ENCODE measurements at regions not wholly inside any gene's neighbourhood (a gene's known extent, or its start where the extent isn't known, plus 50 kb on each side); places are given as distances from the start of the nearest gene placed in this dataset.

- Histone ChIP-seq H3K27me3 (ENCODE audit: low read length) (no peaks in the 10 kb centered on the region), H3K36me3 (ENCODE audit: insufficient read depth, low read length) (no peaks in the 10 kb centered on the region), H3K4me2 (ENCODE audit: low read depth, low read length, poor library complexity, severe bottlenecking) (no peak overlapping the region), H4K20me1 (ENCODE audit: insufficient read depth, low read depth, low read length) (no peaks in the 10 kb centered on the region), H3K27ac (ENCODE audit: low read length) (no peak overlapping the region), H2AFZ (ENCODE audit: low read length) (no peak overlapping the region), H3K4me3 (ENCODE audit: low read length) (no peak overlapping the region), H3K4me1 (ENCODE audit: low read length) (no peaks in the 10 kb centered on the region), H3K9ac (ENCODE audit: low read length) (no peak overlapping the region), H3K9me2 (replicated peaks; ENCODE audit: insufficient read depth, low read length) (no peaks in the 10 kb centered on the region), H3K9me3 (ENCODE audit: low read length) (no peaks in the 10 kb centered on the region; the same call in 1 of the 2 replicates), H3K79me2 (ENCODE audit: low read length) (no peaks in the 10 kb centered on the region)
- DNase-seq: no peak
Measured at GRCh38 chr1:82114887-82115286, 314.2 kb downstream of the ADGRL2 start.

GRCh38 chr1:82110366-82111254, 309.9 kb downstream of the ADGRL2 start:
- Histone ChIP-seq H4K20me1 (ENCODE audit: insufficient read depth, low read depth, low read length) (no peaks in the 10 kb centered on the region), H3K36me3 (ENCODE audit: insufficient read depth, low read length) (no peaks in the 10 kb centered on the region), H3K4me1 (ENCODE audit: low read length) (no peaks in the 10 kb centered on the region), H2AFZ (ENCODE audit: low read length) (no peak overlapping the region), H3K4me2 (ENCODE audit: low read depth, low read length, poor library complexity, severe bottlenecking) (no peak overlapping the region), H3K9me2 (replicated peaks; ENCODE audit: insufficient read depth, low read length) (no peaks in the 10 kb centered on the region), H3K27ac (ENCODE audit: low read length) (no peak overlapping the region), H3K79me2 (ENCODE audit: low read length) (no peaks in the 10 kb centered on the region), H3K9ac (ENCODE audit: low read length) (no peak overlapping the region), H3K4me3 (ENCODE audit: low read length) (no peak overlapping the region), H3K27me3 (ENCODE audit: low read length) (no peaks in the 10 kb centered on the region), H3K9me3 (ENCODE audit: low read length) (peaks cover 3% of the 10 kb centered on the region; the same call in 1 of the 2 replicates)
- DNase-seq: no peak

- Histone ChIP-seq H4K20me1 (ENCODE audit: insufficient read depth, low read depth, low read length) (no peaks in the 10 kb centered on the region), H3K27me3 (ENCODE audit: low read length) (no peaks in the 10 kb centered on the region), H3K4me2 (ENCODE audit: low read depth, low read length, poor library complexity, severe bottlenecking) (no peak overlapping the region), H3K4me1 (ENCODE audit: low read length) (no peaks in the 10 kb centered on the region), H3K79me2 (ENCODE audit: low read length) (no peaks in the 10 kb centered on the region), H3K9me3 (ENCODE audit: low read length) (0 out of 2 replicates have a peak, but pooled peaks cover 3% of the 10 kb centered on the region), H3K9me2 (replicated peaks; ENCODE audit: insufficient read depth, low read length) (no peaks in the 10 kb centered on the region), H3K9ac (ENCODE audit: low read length) (no peak overlapping the region), H3K27ac (ENCODE audit: low read length) (no peak overlapping the region), H3K36me3 (ENCODE audit: insufficient read depth, low read length) (no peaks in the 10 kb centered on the region), H3K4me3 (ENCODE audit: low read length) (no peak overlapping the region), H2AFZ (ENCODE audit: low read length) (no peak overlapping the region)
- DNase-seq: no peak
Measured at GRCh38 chr1:82108843-82109242, 308.1 kb downstream of the ADGRL2 start.

GRCh38 chr1:82106672-82107071, 305.9 kb downstream of the ADGRL2 start:
- Histone ChIP-seq H3K79me2 (ENCODE audit: low read length) (no peaks in the 10 kb centered on the region), H3K27ac (ENCODE audit: low read length) (no peak overlapping the region), H3K9me2 (replicated peaks; ENCODE audit: insufficient read depth, low read length) (no peaks in the 10 kb centered on the region), H3K4me1 (ENCODE audit: low read length) (no peaks in the 10 kb centered on the region), H3K4me2 (ENCODE audit: low read depth, low read length, poor library complexity, severe bottlenecking) (no peak overlapping the region), H3K4me3 (ENCODE audit: low read length) (no peak overlapping the region), H3K27me3 (ENCODE audit: low read length) (no peaks in the 10 kb centered on the region), H3K9me3 (ENCODE audit: low read length) (0 out of 2 replicates have a peak, but pooled peaks cover 3% of the 10 kb centered on the region), H4K20me1 (ENCODE audit: insufficient read depth, low read depth, low read length) (no peaks in the 10 kb centered on the region), H2AFZ (ENCODE audit: low read length) (no peak overlapping the region), H3K36me3 (ENCODE audit: insufficient read depth, low read length) (no peaks in the 10 kb centered on the region), H3K9ac (ENCODE audit: low read length) (no peak overlapping the region)
- DNase-seq: no peak

DNA sequence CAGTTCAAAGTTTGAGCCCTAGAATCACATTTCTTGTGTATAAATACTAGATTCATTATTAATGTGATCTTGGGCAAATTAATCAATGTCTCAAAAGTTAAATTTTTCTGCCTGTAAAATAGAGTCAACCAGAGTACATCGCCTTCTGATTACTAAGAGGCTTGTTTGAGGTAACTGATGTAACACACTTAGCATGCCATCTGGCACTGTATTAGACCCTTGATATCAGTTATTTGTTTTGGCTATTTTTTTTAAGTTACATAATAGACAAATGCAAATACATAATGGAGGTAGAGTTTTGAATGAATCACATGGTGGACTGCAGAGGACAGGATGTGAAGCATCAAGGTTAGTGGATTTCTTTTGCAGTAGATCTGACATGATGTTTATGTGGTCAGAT, 298.4 kb downstream of the ADGRL2 start:
- Histone ChIP-seq H3K4me3 (ENCODE audit: low read length) (no peak overlapping the region), H3K27me3 (ENCODE audit: low read length) (no peaks in the 10 kb centered on the region), H3K4me2 (ENCODE audit: low read depth, low read length, poor library complexity, severe bottlenecking) (no peak overlapping the region), H3K27ac (ENCODE audit: low read length) (no peak overlapping the region), H3K9ac (ENCODE audit: low read length) (no peak overlapping the region), H3K9me2 (replicated peaks; ENCODE audit: insufficient read depth, low read length) (no peaks in the 10 kb centered on the region), H3K9me3 (ENCODE audit: low read length) (no peaks in the 10 kb centered on the region), H2AFZ (ENCODE audit: low read length) (no peak overlapping the region), H4K20me1 (ENCODE audit: insufficient read depth, low read depth, low read length) (no peaks in the 10 kb centered on the region), H3K79me2 (ENCODE audit: low read length) (no peaks in the 10 kb centered on the region), H3K36me3 (ENCODE audit: insufficient read depth, low read length) (no peaks in the 10 kb centered on the region), H3K4me1 (ENCODE audit: low read length) (no peaks in the 10 kb centered on the region)
- DNase-seq: no peak

DNA sequence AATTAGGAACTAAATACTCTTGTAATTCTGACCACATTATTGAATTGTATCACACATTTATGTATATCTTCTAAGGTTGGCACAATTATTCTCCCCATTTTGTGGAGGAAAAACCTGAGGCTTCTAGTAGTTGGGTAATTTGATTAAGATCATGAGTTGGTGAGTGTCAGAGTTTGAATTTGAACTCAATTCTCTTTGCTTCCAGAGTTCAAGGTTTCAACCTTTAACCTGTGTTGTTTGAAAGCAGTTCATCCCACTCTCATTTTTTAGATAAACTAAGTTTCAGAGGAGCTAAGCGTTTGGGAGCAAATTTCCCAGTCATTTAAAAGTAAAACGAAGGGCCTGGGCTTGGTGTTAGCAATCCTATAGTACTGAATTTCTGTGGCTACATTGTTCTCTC, 293.4 kb downstream of the ADGRL2 start:
- no peaks in the 10 kb centered on the region for H3K79me2 ChIP-seq (ENCODE audit: low read length)
- H3K9me2 ChIP-seq (replicated peaks; ENCODE audit: insufficient read depth, low read length): no peaks in the 10 kb centered on the region
- no peaks in the 10 kb centered on the region for H3K36me3 ChIP-seq (ENCODE audit: insufficient read depth, low read length)
- no peaks in the 10 kb centered on the region for H4K20me1 ChIP-seq (ENCODE audit: insufficient read depth, low read depth, low read length)
- peaks cover 3% of the 10 kb centered on the region; the same call in 1 of the 2 replicates for H3K9me3 ChIP-seq (ENCODE audit: low read length)
- no peak for DNase-seq
- no peaks in the 10 kb centered on the region for H3K27me3 ChIP-seq (ENCODE audit: low read length)
- no peaks in the 10 kb centered on the region for H3K4me1 ChIP-seq (ENCODE audit: low read length)
- no peak overlapping the region for H3K4me3 ChIP-seq (ENCODE audit: low read length)
- H2AFZ ChIP-seq (ENCODE audit: low read length): no peak overlapping the region
- H3K4me2 ChIP-seq (ENCODE audit: low read depth, low read length, poor library complexity, severe bottlenecking): no peak overlapping the region
- H3K27ac ChIP-seq (ENCODE audit: low read length): no peak overlapping the region
- no peak overlapping the region for H3K9ac ChIP-seq (ENCODE audit: low read length)

- H3K27ac ChIP-seq (ENCODE audit: low read length): no peak overlapping the region
- H3K4me3 ChIP-seq (ENCODE audit: low read length): no peak overlapping the region
- H3K9ac ChIP-seq (ENCODE audit: low read length): no peak overlapping the region
- H3K9me3 ChIP-seq (ENCODE audit: low read length): peaks cover 6% of the 10 kb centered on the region
- H2AFZ ChIP-seq (ENCODE audit: low read length): no peak overlapping the region
- no peaks in the 10 kb centered on the region for H4K20me1 ChIP-seq (ENCODE audit: insufficient read depth, low read depth, low read length)
- no peaks in the 10 kb centered on the region for H3K4me1 ChIP-seq (ENCODE audit: low read length)
- H3K9me2 ChIP-seq (replicated peaks; ENCODE audit: insufficient read depth, low read length): no peaks in the 10 kb centered on the region
- no peak for DNase-seq
- no peaks in the 10 kb centered on the region for H3K27me3 ChIP-seq (ENCODE audit: low read length)
- no peaks in the 10 kb centered on the region for H3K36me3 ChIP-seq (ENCODE audit: insufficient read depth, low read length)
- H3K79me2 ChIP-seq (ENCODE audit: low read length): no peaks in the 10 kb centered on the region
- H3K4me2 ChIP-seq (ENCODE audit: low read depth, low read length, poor library complexity, severe bottlenecking): no peak overlapping the region
Measured at GRCh38 chr1:82091729-82092128, 291.0 kb downstream of the ADGRL2 start.

- peaks cover 6% of the 10 kb centered on the region for H3K9me3 ChIP-seq (ENCODE audit: low read length)
- H3K4me2 ChIP-seq (ENCODE audit: low read depth, low read length, poor library complexity, severe bottlenecking): no peak overlapping the region
- no peak for DNase-seq
- H3K4me1 ChIP-seq (ENCODE audit: low read length): no peaks in the 10 kb centered on the region
- H3K9ac ChIP-seq (ENCODE audit: low read length): no peak overlapping the region
- H4K20me1 ChIP-seq (ENCODE audit: insufficient read depth, low read depth, low read length): no peaks in the 10 kb centered on the region
- H3K4me3 ChIP-seq (ENCODE audit: low read length): no peak overlapping the region
- no peak overlapping the region for H3K27ac ChIP-seq (ENCODE audit: low read length)
- H3K9me2 ChIP-seq (replicated peaks; ENCODE audit: insufficient read depth, low read length): no peaks in the 10 kb centered on the region
- H3K36me3 ChIP-seq (ENCODE audit: insufficient read depth, low read length): no peaks in the 10 kb centered on the region
- H3K79me2 ChIP-seq (ENCODE audit: low read length): no peaks in the 10 kb centered on the region
- no peak overlapping the region for H2AFZ ChIP-seq (ENCODE audit: low read length)
- H3K27me3 ChIP-seq (ENCODE audit: low read length): no peaks in the 10 kb centered on the region
Measured at GRCh38 chr1:82091265-82091664, 290.5 kb downstream of the ADGRL2 start.
